Kidney capillary endothelial cell (primary cell): ENCODE measurements at regions not wholly inside any gene's neighbourhood (a gene's known extent, or its start where the extent isn't known, plus 50 kb on each side); places are given as distances from the start of the nearest gene placed in this dataset.

Experiments used
- DNase-seq: peaks from one replicate; pipeline ENCODE4 v3.0.0-alpha.2; 2018; ENCODE audit warnings: low spot score

- no peak for DNase-seq
These were observed 1287.1 kb downstream of the TMEM121 start for GRCh38 chr14:106813477-106813823.

- no peak for DNase-seq
These were observed 1293.7 kb downstream of the TMEM121 start for GRCh38 chr14:106820119-106820518.

GRCh38 chr14:106821119-106821518 lies 1294.7 kb downstream of the TMEM121 start:
- no peak for DNase-seq

- DNase-seq = no peak
These were observed 1296.5 kb downstream of the TMEM121 start for GRCh38 chr14:106822905-106823304.

- DNase-seq = no peak
These were observed 1297.2 kb downstream of the TMEM121 start for GRCh38 chr14:106823552-106823951.

- DNase-seq = no peak
These were observed 1300.5 kb downstream of the TMEM121 start for GRCh38 chr14:106826833-106827369.

GRCh38 chr14:106831322-106831720 lies 1304.9 kb downstream of the TMEM121 start:
- no peak for DNase-seq

- no peak for DNase-seq
These were observed 1311.5 kb downstream of the TMEM121 start for GRCh38 chr14:106837870-106838269.

GRCh38 chr14:106838991-106839769 lies 1312.8 kb downstream of the TMEM121 start:
- no peak for DNase-seq

- no peak for DNase-seq
These were observed 1313.9 kb downstream of the TMEM121 start for GRCh38 chr14:106840258-106840657.

- DNase-seq = no peak
These were observed 1314.6 kb downstream of the TMEM121 start for GRCh38 chr14:106840991-106841390.

- no peak for DNase-seq
These were observed 1315.3 kb downstream of the TMEM121 start for GRCh38 chr14:106841701-106842100.

GRCh38 chr14:106842687-106843086 lies 1316.3 kb downstream of the TMEM121 start:
- no peak for DNase-seq

- DNase-seq = no peak
These were observed 1317.0 kb downstream of the TMEM121 start for GRCh38 chr14:106843386-106843785.

- DNase-seq = no peak
These were observed 1317.6 kb downstream of the TMEM121 start for GRCh38 chr14:106843951-106844483.

- no peak for DNase-seq
These were observed 1318.4 kb downstream of the TMEM121 start for GRCh38 chr14:106844608-106845285.

- no peak for DNase-seq
These were observed 1319.1 kb downstream of the TMEM121 start for GRCh38 chr14:106845286-106846087.

GRCh38 chr14:106846218-106846617 lies 1319.8 kb downstream of the TMEM121 start:
- DNase-seq = no peak

GRCh38 chr14:106848330-106849121 lies 1322.1 kb downstream of the TMEM121 start:
- no peak for DNase-seq

- DNase-seq = no peak
These were observed 1324.8 kb downstream of the TMEM121 start for GRCh38 chr14:106850913-106851825.
